ENCODE measurements at regions not wholly inside any gene's neighbourhood (a gene's known extent, or its start where the extent isn't known, plus 50 kb on each side); places are given as distances from the start of the nearest gene placed in this dataset.

DNA sequence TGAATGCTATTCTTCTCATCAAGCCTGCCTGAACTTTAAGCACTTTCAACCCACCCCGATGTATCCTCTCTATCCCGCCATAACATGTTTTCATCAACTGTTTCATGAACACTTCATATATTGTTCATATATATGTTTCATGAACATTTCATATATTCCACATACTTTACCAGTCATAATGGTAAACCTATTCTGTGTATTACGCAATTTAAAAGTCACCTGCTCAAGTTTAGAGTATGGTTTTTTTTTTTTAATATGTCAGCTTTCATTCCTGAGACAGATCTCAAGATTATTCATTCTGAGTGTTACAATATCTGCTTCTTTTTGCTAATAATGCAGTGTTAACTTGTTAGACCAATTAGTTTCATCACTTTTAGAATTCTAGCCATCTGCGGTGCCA lies 140.7 kb downstream of the SIPA1L2 start:
- TF ChIP-seq, protein P1, sequence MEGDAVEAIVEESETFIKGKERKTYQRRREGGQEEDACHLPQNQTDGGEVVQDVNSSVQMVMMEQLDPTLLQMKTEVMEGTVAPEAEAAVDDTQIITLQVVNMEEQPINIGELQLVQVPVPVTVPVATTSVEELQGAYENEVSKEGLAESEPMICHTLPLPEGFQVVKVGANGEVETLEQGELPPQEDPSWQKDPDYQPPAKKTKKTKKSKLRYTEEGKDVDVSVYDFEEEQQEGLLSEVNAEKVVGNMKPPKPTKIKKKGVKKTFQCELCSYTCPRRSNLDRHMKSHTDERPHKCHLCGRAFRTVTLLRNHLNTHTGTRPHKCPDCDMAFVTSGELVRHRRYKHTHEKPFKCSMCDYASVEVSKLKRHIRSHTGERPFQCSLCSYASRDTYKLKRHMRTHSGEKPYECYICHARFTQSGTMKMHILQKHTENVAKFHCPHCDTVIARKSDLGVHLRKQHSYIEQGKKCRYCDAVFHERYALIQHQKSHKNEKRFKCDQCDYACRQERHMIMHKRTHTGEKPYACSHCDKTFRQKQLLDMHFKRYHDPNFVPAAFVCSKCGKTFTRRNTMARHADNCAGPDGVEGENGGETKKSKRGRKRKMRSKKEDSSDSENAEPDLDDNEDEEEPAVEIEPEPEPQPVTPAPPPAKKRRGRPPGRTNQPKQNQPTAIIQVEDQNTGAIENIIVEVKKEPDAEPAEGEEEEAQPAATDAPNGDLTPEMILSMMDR (IDR thresholded peaks at IDR 0.05 in 8 of 11, conservative IDR thresholded peaks at IDR 0.05 in 3 of 11): no peak
- TF ChIP-seq POLR2AphosphoS5 (IDR thresholded peaks at IDR 0.05): no peak
